Calu3 (cell line): ENCODE measurements at regions not wholly inside any gene's neighbourhood (a gene's known extent, or its start where the extent isn't known, plus 50 kb on each side); places are given as distances from the start of the nearest gene placed in this dataset.
A peak's percentile ranks its signal among the peaks of the same experiment; 100 is the strongest.

Experiments used
- BruUV-seq: library from RNA; stranded (reverse); fragments of 400-500 nt; replicated peaks from 2 replicates; lab custom pipeline; 2021; lab: Mats Ljungman, UMichigan
- CTCF ChIA-PET: fragments of 300-600 bp; sonication (Branson Sonifier 250); formaldehyde crosslinking; loops from one replicate; lab custom pipeline; 2022; ENCODE audit warnings: antibody characterized with exemption; lab: Charles Lee
- DNase-seq: peaks from one replicate; pipeline ENCODE4 v3.0.0; 2022
- H3K27ac Mint-ChIP-seq: one replicate; pipeline ENCODE4 v1.8.0; 2022; ENCODE audit warnings: mixed read lengths; ENCODE audit not compliant: unreplicated experiment
- H3K27me3 Mint-ChIP-seq: one replicate; pipeline ENCODE4 v1.8.0; 2022; ENCODE audit warnings: mixed read lengths; ENCODE audit not compliant: unreplicated experiment
- H3K36me3 Mint-ChIP-seq: one replicate; pipeline ENCODE4 v1.8.0; 2022; ENCODE audit warnings: mild to moderate bottlenecking, moderate library complexity, mixed read lengths; ENCODE audit not compliant: insufficient read depth, unreplicated experiment
- H3K4me1 Mint-ChIP-seq: one replicate; pipeline ENCODE4 v1.8.0; 2022; ENCODE audit warnings: mild to moderate bottlenecking, low read depth, mixed read lengths; ENCODE audit not compliant: unreplicated experiment
- H3K4me3 Mint-ChIP-seq: one replicate; pipeline ENCODE4 v1.8.0; 2022; ENCODE audit warnings: mild to moderate bottlenecking, low read depth, moderate library complexity, mixed read lengths; ENCODE audit not compliant: unreplicated experiment
- H3K9me3 Mint-ChIP-seq: one replicate; pipeline ENCODE4 v1.8.0; 2022; ENCODE audit warnings: low read depth, mixed read lengths; ENCODE audit not compliant: unreplicated experiment
- CTCF ChIP-seq: fragments of 200-600 bp; IDR thresholded peaks from one replicate; pipeline ENCODE4 v1.8.0; 2022; ENCODE audit warnings: antibody characterized with exemption; ENCODE audit not compliant: unreplicated experiment
- intact Hi-C: fragments of 100-400 bp; cut with micrococcal nuclease; formaldehyde crosslinking; loops from one replicate; pipeline ENCODE4 v1.10.0; 2022; ENCODE audit not compliant: unreplicated experiment

- peak overlapping the region; percentile 68 for H3K27ac Mint-ChIP-seq
- no peaks in the 10 kb centered on the region for H3K36me3 Mint-ChIP-seq
- no TSS peak for BruUV-seq
- intact Hi-C loops: loop anchor here (5.0 to 10.0 kb wide), 2 partner anchors 110 to 308 kb away; no protein-coding TSS in a partner anchor
- TF ChIP-seq CTCF: no peak
- CTCF ChIA-PET: no interaction called here
- H3K9me3 Mint-ChIP-seq: no peaks in the 10 kb centered on the region
- peaks cover 62% of the 10 kb centered on the region for H3K4me1 Mint-ChIP-seq
- no peaks in the 10 kb centered on the region for H3K27me3 Mint-ChIP-seq
- no peak overlapping the region for H3K4me3 Mint-ChIP-seq
- DNase-seq: peak; percentile 59
Observed at GRCh38 chr5:56527174-56527573, 288.2 kb upstream of the MAP3K1 start.

GRCh38 chr5:56525113-56525512 is 290.2 kb upstream of the MAP3K1 start:
- Mint-ChIP-seq H3K9me3 (no peaks in the 10 kb centered on the region), H3K27me3 (no peaks in the 10 kb centered on the region), H3K4me3 (no peak overlapping the region), H3K27ac (no peak overlapping the region), H3K4me1 (peaks cover 49% of the 10 kb centered on the region), H3K36me3 (no peaks in the 10 kb centered on the region)
- no TSS peak for BruUV-seq
- TF ChIP-seq CTCF: no peak
- intact Hi-C loops: loop anchor here (5.0 to 10.0 kb wide), 2 partner anchors 112 to 310 kb away; no protein-coding TSS in a partner anchor
- CTCF ChIA-PET: interaction anchor here (0.9 kb wide), 2 partner anchors 9 to 254 kb away, joined by 3 to 5 read pairs; no protein-coding TSS in a partner anchor
- DNase-seq: peak; percentile 66

DNA sequence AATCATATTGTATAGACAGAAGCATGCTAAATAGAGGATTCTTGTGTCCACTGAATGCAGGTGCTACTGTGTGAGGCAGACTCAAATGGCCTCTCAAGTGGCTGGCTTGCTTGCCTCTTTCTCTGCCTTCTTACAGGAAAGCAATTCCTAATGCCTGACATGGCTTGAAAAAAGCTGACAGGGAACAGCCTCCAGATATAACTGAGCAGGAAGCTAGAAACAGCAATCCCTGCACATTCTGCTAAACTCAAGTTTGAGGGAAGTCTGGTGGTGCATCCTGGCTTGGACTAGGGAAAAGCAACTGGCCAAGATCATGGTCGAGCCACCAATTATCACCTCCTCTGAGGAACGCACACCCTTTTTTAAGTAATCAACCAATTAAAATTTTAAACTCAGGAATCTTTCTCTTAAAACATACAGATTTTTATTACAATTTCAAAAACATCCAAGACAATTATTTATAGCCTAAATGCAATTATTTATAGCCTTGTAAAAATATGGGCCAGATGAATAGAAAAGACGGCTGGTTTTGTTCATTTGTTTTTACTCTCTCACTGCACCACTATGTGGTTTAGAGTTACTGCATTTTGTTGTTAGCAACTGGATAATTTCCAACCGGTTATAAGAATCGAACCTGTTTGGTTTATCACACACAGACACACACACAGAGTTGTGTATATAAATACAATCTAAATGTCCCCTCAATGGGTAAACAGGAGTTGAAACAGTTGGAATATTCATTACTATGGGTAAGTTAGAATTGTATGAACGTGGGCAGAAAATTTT is 290.9 kb upstream of the ANKRD55 start:
- CTCF ChIA-PET: interaction anchor here (0.5 kb wide), 1 partner anchor 30 kb away, joined by 4 read pairs; no protein-coding TSS in a partner anchor
- no TSS peak for BruUV-seq

DNA sequence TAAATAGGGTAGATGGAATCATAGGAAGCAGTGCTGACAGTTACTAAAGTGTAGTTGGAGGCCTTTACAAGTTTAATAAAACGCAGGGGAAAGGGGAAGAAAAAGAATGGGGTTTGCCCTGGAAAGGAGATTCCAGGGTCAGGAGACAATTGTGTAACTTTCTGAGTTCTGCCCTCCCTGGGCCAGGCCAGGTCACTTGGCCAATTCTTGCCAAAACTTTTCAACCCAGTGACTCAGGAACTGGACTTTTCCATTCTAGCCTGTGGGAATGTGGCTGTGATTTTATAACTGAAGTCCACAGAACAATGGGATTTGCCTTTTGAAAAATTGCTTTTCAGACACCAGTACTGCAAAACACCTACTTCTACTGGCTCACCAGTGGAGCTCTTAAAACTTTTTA is 289.8 kb upstream of the ANKRD55 start:
- Mint-ChIP-seq H3K27ac (no peak overlapping the region), H3K4me1 (peaks cover 60% of the 10 kb centered on the region), H3K27me3 (no peaks in the 10 kb centered on the region), H3K36me3 (no peaks in the 10 kb centered on the region), H3K4me3 (no peak overlapping the region), H3K9me3 (no peaks in the 10 kb centered on the region)
- CTCF ChIA-PET: no interaction called here
- TF ChIP-seq CTCF: no peak
- DNase-seq: no peak
- intact Hi-C loops: loop anchor here (10.0 kb wide), 1 partner anchor 312 kb away; no protein-coding TSS in a partner anchor
- no TSS peak for BruUV-seq

More for the DNA sequence above, 290.9 kb upstream of the ANKRD55 start:
- Mint-ChIP-seq H3K36me3 (no peaks in the 10 kb centered on the region), H3K27ac (no peak overlapping the region), H3K9me3 (no peaks in the 10 kb centered on the region), H3K4me3 (no peak overlapping the region), H3K4me1 (peaks cover 51% of the 10 kb centered on the region), H3K27me3 (no peaks in the 10 kb centered on the region)
- no peak for DNase-seq
- no peak for TF ChIP-seq CTCF
- intact Hi-C loops: loop anchor here (10.0 kb wide), 1 partner anchor 311 kb away; no protein-coding TSS in a partner anchor
